ENCODE measurements at regions not wholly inside any gene's neighbourhood (a gene's known extent, or its start where the extent isn't known, plus 50 kb on each side); places are given as distances from the start of the nearest gene placed in this dataset.

DNA sequence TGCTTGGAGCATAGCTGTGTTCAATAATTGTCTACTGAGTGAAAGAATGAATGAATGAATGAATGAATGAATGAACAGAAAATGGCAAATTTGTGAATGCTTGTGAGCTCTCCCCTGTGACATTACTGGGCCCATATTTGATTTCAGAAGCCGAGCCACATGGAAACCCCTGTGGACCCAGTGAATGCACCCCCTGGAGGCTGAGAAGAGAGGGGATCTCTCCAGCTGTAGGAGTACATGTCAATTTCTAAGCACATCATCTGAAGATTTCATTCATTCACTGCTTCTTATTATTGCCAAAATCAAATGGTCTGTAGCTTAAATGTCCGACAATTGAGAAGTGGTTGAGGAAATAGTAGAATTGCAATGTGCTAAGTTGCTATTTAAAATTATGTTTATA lies 58.3 kb upstream of the DOCK1 start:
- no peaks in the 10 kb centered on the region for H3K27me3 ChIP-seq (ENCODE audit: control insufficient read depth, insufficient read depth, low read length)
- DNase-seq (ENCODE audit: low read depth in 2 of 2): no peak
- H3K36me3 ChIP-seq (ENCODE audit: control insufficient read depth, insufficient read depth, low read length): no peaks in the 10 kb centered on the region
- no peak overlapping the region for H3K9ac ChIP-seq (ENCODE audit: insufficient read depth, low read length)
- H4K20me1 ChIP-seq (ENCODE audit: control insufficient read depth, extremely low read depth, insufficient read depth, low read length): no peaks in the 10 kb centered on the region
- H3K4me1 ChIP-seq (ENCODE audit: control insufficient read depth, extremely low read depth, insufficient read depth, low read length): no peaks in the 10 kb centered on the region
- H3K4me3 ChIP-seq (replicated peaks in 1 of 4; ENCODE audit: control extremely low read depth in 1 of 4, insufficient read depth in 1 of 4, low read depth in 3 of 4, low read length in 4 of 4): no peak overlapping the region
- TF ChIP-seq CTCF (conservative IDR thresholded peaks at IDR 0.05 in 1 of 2, IDR thresholded peaks at IDR 0.05 in 1 of 2; ENCODE audit: low read depth in 1 of 2, low read length in 2 of 2) (no peak), EZH2 (IDR thresholded peaks at IDR 0.05; ENCODE audit: low read length, missing control alignments) (no peak)
- H3K4me2 ChIP-seq (ENCODE audit: extremely low read depth, insufficient read depth, low read length): no peak overlapping the region
- no peak overlapping the region for H3K27ac ChIP-seq (ENCODE audit: insufficient read depth, low read length)
- H3K9me3 ChIP-seq (ENCODE audit: control insufficient read depth, insufficient read depth, low read depth, low read length): no peaks in the 10 kb centered on the region
- no peak overlapping the region for H2AFZ ChIP-seq (ENCODE audit: low read length)
- no peaks in the 10 kb centered on the region for H3K79me2 ChIP-seq (ENCODE audit: control insufficient read depth, insufficient read depth, low read length)

DNA sequence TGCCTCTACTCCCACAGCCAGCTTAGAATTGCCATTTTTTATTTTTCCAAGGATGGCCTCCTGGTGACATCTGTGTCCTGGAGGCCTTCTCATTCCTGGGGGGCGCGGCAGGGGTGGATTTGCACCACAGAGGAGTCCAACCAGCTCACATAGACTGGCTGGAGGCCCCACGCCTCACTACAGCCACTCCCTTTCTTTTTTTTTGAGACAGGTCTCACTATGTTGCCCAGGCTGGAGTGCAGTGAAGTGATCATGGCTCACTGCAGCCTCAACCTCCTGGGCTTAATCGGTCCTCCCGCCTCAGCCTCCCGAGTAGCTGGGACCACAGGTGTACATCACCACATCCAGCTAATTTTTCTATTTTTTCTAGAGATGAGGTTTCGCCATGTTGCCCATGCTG lies 57.6 kb upstream of the DOCK1 start:
- Histone ChIP-seq H3K4me2 (ENCODE audit: extremely low read depth, insufficient read depth, low read length) (no peak overlapping the region), H3K79me2 (ENCODE audit: control insufficient read depth, insufficient read depth, low read length) (no peaks in the 10 kb centered on the region), H3K4me3 (replicated peaks in 1 of 4; ENCODE audit: control extremely low read depth in 1 of 4, insufficient read depth in 1 of 4, low read depth in 3 of 4, low read length in 4 of 4) (no peak overlapping the region), H4K20me1 (ENCODE audit: control insufficient read depth, extremely low read depth, insufficient read depth, low read length) (no peaks in the 10 kb centered on the region), H2AFZ (ENCODE audit: low read length) (no peak overlapping the region), H3K36me3 (ENCODE audit: control insufficient read depth, insufficient read depth, low read length) (no peaks in the 10 kb centered on the region), H3K27ac (ENCODE audit: insufficient read depth, low read length) (no peak overlapping the region), H3K27me3 (ENCODE audit: control insufficient read depth, insufficient read depth, low read length) (no peaks in the 10 kb centered on the region), H3K4me1 (ENCODE audit: control insufficient read depth, extremely low read depth, insufficient read depth, low read length) (no peaks in the 10 kb centered on the region), H3K9me3 (ENCODE audit: control insufficient read depth, insufficient read depth, low read depth, low read length) (no peaks in the 10 kb centered on the region), H3K9ac (ENCODE audit: insufficient read depth, low read length) (no peak overlapping the region)
- no peak for DNase-seq (ENCODE audit: low read depth in 2 of 2)
- no peak for TF ChIP-seq EZH2 (IDR thresholded peaks at IDR 0.05; ENCODE audit: low read length, missing control alignments)
- TF ChIP-seq CTCF (conservative IDR thresholded peaks at IDR 0.05 in 1 of 2, IDR thresholded peaks at IDR 0.05 in 1 of 2; ENCODE audit: low read depth in 1 of 2, low read length in 2 of 2): no peak

DNA sequence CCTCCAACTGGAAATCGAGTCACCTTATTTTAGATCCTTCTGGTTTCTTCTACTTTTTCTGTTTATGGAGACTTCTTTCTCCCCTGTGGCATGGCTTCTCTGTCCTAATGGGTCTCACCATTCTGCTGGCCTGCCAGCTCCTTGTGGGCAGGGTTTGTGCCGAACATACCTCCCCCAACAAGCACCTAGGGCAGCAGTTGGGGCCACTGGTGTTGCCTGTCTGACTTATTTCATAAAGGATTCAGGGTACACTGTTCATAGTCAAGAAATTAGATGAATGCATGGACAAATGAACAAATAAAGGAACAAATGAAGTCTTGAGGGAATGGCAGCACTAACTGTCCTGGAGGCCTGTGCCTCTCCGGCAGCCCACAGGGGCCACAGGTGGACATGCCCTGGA lies 55.6 kb upstream of the DOCK1 start:
- Histone ChIP-seq H3K4me1 (ENCODE audit: control insufficient read depth, extremely low read depth, insufficient read depth, low read length) (no peaks in the 10 kb centered on the region), H3K79me2 (ENCODE audit: control insufficient read depth, insufficient read depth, low read length) (no peaks in the 10 kb centered on the region), H2AFZ (ENCODE audit: low read length) (no peak overlapping the region), H3K27me3 (ENCODE audit: control insufficient read depth, insufficient read depth, low read length) (no peaks in the 10 kb centered on the region), H3K36me3 (ENCODE audit: control insufficient read depth, insufficient read depth, low read length) (no peaks in the 10 kb centered on the region), H4K20me1 (ENCODE audit: control insufficient read depth, extremely low read depth, insufficient read depth, low read length) (no peaks in the 10 kb centered on the region), H3K9me3 (ENCODE audit: control insufficient read depth, insufficient read depth, low read depth, low read length) (no peaks in the 10 kb centered on the region), H3K4me3 (replicated peaks in 1 of 4; ENCODE audit: control extremely low read depth in 1 of 4, insufficient read depth in 1 of 4, low read depth in 3 of 4, low read length in 4 of 4) (no peak overlapping the region), H3K9ac (ENCODE audit: insufficient read depth, low read length) (no peak overlapping the region), H3K27ac (ENCODE audit: insufficient read depth, low read length) (no peak overlapping the region), H3K4me2 (ENCODE audit: extremely low read depth, insufficient read depth, low read length) (no peak overlapping the region)
- TF ChIP-seq CTCF (conservative IDR thresholded peaks at IDR 0.05 in 1 of 2, IDR thresholded peaks at IDR 0.05 in 1 of 2; ENCODE audit: low read depth in 1 of 2, low read length in 2 of 2) (no peak), EZH2 (IDR thresholded peaks at IDR 0.05; ENCODE audit: low read length, missing control alignments) (no peak)
- DNase-seq (ENCODE audit: low read depth in 2 of 2): no peak

All from fibroblast of lung (primary cell).